GM19438 (cell line): ENCODE measurements at regions not wholly inside any gene's neighbourhood (a gene's known extent, or its start where the extent isn't known, plus 50 kb on each side); places are given as distances from the start of the nearest gene placed in this dataset.
"Not testable (repeated sequence)": the region's sequence is repeated elsewhere in the genome, so short reads cannot be mapped to it uniquely, and the experiment has no call there.

ENCODE experiments used
- ATAC-seq: cut with Tn5 transposase; IDR thresholded peaks from one replicate; pipeline ENCODE4 v1.9.1; 2021; ENCODE audit warnings: low read depth; ENCODE audit not compliant: unreplicated experiment

DNA sequence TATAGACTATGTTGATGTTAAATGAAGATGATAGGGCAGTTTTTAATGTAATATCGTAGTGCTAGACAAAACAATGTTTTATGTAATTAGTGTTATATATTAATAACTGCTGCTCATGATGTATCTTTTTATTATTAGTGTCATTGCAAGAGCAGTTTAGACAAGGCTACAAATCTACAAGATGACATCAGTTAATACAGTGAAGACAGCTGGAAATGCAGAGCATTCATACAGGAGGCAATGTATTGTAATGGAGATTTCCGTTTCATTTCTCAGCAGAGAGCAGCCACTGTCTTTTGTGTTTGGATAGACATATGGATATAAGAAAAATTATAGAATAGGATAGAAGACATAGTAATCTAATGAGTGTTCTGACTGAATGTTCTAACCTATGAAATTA is 178.0 kb downstream of the FOXG1 start:
- ATAC-seq, result no peak

DNA sequence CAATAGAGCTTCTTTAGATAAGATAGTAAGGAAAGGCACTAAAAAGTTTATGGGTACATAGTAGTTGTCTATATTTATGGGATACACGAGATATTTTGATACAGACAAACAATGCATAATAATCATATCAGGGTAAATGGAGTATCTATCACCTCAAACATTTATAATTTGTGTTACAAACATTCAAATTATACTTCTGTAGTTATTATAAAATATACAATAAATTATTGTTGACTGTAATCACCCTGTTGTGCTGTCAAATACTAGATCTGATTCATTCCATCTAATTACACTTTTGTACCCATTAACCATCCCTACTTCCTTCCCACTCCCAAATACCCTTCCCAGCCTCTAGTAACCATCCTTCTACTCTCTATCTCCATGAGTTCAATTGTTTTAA is 179.7 kb downstream of the FOXG1 start:
- no peak for ATAC-seq

DNA sequence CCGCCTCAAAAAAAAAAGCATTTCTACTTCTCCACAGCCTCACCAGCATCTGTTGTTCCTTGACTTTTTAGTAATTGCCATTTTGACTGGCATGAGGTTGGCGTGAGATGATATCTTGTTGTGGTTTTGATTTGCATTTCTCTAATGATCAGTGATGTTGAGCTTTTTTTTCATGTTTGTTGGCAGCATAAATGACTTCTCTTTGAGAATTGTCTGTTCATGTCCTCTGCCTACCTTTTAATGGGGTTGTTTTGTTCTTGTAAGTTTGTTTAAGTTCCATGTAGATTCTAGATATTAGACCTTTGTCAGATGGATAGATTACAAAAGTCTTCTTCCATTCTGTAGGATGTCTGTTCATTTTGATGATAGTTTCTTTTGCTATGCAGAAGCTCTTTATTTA is 182.9 kb downstream of the FOXG1 start:
- ATAC-seq, result no peak

DNA sequence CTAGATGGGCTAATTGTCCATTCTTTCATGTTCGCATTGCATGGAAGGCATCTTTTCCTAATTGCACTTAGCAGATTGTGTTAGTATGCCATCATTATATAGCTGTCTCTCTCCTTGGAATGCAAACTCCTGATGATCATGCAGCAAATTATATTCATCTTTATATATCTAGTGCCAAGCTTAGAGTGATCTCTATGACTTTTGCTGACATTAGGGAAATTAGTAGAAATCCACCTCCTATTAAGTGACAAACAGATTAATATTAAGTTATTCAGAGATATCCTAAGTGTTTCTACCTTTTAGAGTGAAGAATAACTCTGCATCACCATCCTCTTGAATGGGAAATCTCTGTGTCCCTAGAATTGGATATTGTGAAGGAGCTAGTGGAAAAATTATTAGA is 185.6 kb downstream of the FOXG1 start:
- ATAC-seq, result no peak

DNA sequence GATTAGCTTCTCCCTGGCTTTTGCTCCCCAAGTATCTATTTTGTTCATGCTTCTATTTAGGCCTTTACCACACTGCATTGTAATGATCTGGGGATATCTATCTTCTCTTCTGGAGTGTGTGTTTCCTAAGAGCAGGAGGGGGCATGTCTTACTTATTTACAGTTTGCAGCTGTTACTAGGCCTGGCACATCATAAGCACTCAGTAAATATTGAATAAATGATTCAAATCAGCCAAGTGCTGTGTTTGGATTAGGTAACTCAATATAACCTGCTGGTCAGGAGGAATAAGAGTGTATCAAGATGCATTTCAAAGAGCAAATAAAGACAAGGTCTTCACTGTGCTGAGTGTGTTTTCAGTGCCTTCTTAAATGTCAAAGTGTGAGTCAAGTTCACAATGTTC is 186.1 kb downstream of the FOXG1 start:
- ATAC-seq, result no peak

DNA sequence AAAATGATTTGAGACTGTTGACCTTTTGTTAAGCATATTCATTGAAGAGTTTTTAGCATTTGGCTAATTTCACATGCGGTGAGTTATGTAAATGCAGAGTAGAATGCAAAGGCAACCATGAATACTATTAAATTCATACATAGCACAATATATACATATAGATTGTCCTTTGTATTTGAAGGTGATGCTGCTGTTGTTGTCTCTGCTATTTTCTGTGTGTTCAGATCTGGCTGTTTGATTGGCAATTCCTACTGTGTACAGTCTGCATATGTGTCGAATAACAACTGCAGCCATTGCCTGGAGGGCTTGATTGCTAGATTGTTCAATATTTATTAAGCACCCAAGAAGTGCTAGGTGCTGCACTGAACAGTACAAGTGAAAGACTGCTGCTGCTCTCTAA is 187.4 kb downstream of the FOXG1 start:
- no peak for ATAC-seq

DNA sequence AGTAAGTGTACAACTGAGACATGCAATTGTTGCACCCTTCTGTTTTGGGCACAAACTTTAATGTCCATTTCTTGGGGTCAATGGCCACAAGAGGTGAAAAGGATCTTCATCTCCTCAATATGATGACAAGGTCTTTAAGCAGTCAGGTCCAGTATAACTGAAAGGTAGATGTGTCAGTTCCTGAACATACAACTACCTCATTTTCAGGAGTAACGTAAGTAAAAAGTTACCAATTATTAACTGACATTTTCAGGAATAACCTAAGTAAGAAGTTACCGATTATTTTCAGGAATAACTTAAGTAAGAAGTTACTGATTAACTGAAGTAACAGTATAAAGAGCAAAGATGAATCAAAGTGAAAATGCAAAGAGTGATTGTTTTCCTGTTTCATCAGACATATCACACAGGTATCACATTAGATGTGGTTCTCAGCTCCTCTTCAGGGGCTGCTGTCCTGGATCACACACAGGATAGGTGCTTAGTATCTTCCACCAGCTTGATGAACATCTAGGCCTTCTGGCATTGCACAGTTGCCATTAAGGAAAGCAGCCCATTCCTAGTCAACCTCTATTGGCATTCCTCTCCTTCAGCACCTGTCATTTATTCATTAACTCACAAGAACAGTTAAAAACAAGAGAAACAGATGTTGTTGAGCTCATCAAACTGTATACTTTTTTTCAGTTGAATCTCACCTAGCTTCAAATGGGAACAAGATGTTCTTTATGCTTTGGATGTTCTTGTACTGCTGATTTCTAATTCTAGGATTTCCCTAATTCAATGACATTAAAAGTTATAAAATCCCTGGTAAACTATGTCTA is 200.0 kb downstream of the FOXG1 start:
- ATAC-seq, result peak; percentile 81

DNA sequence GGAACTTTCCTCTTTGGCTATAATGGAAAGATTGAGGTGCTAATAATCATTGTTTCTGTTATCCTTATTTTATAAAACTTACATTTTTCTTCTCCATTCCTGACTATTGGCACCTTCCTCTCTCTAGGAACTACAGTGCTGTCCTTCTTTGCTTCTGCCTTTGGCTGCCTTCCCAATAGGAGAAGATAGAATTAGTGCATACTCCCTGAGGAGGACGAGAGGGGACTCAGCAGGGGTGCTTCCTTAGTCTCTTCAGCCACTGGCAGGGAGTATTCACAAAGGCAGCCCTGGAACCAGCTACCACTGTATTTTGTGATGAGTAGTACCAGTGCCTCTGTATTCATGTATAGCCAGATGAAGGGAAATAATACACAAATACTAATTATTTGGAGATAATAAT is 208.5 kb downstream of the FOXG1 start:
- no peak for ATAC-seq

DNA sequence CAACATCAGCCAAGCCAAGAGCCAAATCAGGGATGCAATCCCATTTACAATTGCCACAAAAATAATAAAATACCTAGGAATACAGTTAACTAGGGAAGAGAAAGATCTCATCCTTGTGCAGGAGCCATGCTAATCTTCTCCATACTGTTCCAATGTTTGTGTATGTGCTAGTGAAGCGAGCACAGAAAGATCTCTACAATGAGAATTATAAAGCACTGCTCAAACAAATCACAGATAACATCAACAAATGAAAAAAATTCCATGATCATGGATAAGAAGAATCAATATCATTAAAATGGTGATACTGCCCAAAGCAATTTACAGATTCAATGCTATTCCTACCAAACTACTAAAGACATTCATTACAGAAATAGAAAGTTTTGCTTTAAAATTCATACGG is 215.6 kb downstream of the FOXG1 start:
- ATAC-seq, result no peak

DNA sequence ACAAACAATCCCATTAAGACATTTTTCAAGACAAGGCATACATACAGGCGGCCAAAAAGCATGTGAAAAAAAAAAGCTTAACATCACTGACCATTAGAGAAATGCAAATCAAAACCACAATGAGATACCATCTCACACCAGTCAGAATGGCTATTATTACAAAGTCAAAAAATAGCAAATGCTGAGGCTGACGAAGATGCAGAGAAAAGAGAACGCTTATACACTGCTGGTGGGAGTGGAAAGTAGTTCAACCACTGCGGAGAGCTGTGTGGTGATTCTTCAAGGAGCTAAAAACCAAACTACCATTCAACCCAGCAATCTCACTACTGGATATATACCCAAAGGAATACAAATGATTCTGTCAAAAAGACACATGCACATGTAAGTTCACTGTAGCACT is 216.7 kb downstream of the FOXG1 start:
- ATAC-seq, result no peak

DNA sequence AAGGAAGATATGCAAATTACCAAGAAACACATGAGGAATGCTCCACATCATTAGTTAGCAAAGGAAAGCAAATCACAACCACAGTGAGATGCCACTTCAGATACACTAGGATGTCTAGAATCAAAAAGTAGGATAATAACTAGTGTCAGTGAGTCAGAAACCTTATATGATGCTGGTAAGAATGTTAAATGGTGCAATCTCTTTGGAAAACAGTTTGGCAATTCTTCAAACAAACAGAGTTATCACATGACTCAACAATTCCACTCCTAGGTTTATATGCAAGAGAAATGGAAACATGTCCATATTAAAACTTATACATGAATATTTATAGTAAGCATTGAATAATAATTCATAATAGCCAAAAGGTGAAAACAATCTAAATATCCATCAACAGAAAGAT is 220.9 kb downstream of the FOXG1 start:
- no peak for ATAC-seq

DNA sequence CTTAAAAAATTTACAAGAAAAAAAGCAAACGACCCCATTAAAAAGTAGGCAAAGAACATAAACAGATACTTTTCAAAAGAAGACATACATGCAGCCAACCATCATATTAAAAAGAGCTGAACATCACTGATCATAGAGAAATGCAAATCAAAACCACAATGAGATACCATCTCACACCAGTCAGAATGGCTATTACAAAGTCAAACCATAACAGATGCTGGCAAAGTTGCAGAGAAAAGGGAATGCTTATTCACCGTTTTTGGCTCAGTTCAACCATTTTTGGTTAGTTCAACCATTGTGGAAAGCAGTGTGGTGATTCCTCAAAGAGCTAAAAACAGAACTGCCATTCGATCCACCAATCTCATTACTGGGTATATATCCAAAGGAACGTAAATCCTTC is 230.6 kb downstream of the FOXG1 start:
- not testable (repeated sequence) for ATAC-seq

DNA sequence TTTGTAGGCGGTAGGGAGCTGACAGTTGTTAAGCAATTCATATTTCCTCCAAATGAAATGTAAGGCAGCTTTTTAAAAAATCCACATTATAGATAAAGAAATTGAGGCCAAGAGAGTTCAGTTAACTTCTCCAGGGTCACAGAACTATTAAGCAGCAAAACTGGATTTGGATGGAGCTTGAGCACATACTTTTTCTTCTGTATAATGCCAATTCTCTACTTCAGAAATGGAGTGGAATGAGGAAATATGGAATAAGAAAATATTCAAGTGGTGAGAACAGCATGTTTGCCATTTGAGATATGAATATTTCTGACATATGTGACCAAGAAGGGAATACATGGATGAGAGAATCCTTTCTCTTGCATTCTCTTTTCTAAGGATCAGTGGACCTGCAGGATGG is 233.1 kb downstream of the FOXG1 start:
- ATAC-seq, result no peak

DNA sequence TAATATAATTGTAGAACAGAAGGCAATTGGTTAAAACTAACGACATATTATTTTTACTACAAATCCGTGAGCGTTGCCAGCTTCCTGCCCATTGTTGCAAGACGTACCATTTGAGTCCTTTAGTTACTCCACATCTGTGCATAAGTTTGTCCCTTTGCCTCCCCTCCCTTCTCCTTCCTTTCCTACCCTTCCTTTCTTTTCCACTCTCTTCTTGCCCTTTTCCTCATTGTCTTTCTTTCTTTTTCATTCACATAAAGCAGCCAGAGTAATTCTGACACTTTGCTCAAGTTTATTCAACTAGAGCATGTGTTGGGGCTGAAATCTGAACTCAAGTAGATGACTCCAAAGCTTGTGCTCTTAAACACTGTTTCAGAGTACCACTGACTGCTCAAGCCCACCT is 239.1 kb downstream of the FOXG1 start:
- ATAC-seq, result no peak

DNA sequence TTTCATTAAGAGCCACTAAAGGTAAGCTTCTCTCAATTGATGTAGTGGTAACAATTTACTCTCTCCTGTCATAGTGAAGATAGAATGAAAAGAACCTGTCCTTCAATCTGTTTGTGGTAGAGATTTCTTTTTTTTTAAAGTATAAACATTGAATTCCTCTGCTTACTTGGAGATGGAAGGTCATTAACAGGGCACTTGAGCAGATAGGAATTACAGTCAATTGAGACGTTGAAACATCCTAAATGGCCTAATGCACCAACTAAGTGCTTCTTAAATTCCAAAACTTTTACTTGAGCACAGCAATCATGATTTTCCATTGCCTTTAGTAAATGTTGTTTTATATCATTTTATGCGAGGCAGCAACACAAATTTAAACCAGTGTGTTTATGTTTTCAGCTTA is 241.4 kb downstream of the FOXG1 start:
- ATAC-seq, result no peak

DNA sequence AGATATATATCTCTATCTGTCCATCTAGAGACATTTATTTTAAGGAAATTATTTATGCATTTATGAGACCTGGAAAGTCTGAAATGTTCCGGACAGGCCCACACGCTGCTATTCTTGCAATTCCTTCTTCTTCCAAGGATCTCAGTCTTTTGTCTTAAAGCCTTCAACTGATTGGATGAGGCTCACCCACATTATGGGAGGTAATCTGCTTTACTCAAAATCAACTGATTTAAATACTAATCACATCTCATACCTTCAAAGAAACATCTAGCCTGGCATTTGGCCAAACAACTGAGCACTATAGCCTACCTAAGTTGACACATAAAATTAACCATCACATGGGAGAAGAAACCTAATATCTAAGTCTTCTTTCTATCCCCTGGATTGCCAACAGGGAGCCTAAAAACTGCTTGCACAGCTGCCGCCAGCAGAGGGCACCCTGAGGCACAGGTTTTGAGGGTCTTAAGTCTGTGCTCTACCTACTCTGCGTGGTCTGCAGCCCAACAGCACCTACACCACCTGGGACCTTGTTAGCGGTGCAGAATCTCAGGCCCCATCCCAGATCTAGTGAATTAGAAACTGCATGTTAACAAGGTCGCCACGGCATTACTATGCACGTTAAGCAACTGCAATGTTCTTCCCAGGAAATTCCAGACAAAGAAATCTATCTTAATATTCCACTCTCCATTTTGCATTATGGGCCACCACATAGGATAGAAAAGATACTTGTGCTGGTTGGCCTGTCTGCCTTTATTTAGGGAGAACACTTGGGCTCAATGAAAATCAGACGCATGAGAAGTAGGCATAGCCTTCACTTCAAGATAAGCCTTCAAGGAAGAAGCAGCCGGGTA is 249.7 kb downstream of the FOXG1 start:
- no peak for ATAC-seq

DNA sequence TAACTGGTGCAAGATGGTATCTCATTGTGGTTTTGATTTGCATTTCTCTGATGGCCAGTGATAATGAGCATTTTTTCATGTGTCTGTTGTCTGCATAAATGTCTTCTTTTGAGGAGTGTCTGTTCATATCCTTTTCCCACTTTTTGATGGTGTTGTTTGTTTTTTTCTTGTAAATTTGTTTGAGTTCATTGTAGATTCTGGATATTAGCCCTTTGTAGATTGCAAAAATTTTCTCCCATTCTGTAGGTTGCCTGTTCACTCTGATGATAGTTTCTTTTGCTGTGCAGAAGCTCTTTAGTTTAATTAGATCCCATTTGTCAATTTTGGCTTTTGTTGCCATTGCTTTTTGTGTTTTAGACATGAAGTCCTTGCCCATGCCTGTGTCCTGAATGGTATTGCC is 256.9 kb downstream of the FOXG1 start:
- ATAC-seq, result not testable (repeated sequence)

DNA sequence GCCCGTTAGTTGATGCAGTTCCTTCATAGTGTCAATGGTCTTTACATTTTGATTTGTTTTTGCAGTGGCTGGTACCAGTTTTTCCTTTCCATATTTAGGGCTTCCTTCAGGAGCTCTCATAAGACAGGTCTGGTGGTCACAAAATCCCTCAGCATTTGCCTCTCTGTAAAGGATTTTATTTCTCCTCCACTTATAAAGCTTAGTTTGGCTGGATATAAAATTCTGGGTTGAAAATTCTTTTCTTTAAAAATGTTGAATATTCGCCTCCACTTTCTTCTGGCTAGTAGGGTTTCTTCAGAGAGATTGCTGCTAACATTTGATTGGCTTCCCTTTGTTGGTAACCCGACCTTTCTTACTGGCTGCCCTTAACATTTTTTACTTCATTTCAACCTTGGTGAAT is 260.9 kb downstream of the FOXG1 start:
- not testable (repeated sequence) for ATAC-seq

DNA sequence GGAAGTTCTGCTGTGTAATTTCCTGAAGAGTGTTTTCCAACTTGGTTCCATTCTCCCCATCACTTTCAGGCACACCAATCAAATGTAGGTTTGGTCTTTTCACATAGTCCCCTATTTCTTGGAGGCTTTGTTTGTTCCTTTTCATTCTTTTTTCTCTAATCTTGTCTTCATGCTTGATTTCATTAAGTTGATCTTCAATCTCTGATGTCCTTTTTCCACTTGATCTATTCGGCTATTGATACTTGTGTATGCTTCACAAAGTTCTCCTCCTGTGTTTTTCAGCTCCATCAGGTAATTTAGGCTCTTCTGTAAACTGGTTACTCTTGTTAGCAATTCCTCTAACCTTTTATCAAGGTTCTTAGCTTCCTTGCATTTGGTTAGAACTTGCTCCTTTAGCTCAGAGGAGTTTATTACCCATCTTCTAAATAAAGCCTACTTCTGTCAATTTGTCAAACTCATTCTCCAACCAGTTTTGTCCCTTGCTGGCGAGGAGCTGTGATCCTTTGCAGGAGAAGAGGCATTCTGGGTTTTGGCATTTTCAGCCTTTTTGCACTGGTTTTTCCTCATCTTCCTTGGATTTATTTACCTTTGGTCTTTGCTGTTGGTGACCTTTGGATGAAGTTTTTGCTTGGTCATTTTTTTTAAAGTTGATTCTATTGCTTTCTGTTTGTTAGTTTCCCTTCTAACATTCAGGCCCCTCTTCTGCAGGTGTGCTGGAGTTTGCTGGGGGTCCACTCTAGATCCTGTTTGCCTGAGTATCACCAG is 261.5 kb downstream of the FOXG1 start:
- ATAC-seq, result not testable (repeated sequence)

DNA sequence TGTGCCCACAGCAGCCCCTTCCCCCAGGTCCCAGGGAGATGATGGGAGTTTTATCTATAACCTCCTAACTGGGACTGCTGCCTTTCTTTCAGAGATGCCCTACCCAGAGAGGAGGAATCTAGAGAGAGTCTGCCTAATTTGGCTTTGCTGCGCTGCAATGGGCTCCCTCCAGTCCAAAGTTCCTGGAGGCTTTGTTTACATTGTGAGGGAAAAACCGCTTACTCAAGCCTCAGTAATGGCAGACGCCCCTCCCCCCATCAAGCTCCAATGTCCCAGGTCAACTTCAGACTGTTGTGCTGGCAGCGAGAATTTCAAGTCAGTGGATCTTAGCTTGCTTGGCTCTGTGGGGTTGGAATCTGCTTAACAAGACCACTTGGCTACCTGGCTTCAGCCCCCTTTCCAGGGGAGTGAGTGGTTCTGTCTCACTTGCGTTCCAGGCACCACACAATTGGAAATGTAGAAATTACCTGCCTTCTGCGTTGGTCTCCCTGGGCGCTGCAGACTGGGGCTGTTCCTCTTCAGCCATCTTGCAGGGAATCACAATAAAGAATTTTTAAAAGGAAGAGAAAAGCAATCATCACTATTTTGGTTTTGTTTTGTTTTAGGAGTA is 262.5 kb downstream of the FOXG1 start:
- ATAC-seq, result no peak

DNA sequence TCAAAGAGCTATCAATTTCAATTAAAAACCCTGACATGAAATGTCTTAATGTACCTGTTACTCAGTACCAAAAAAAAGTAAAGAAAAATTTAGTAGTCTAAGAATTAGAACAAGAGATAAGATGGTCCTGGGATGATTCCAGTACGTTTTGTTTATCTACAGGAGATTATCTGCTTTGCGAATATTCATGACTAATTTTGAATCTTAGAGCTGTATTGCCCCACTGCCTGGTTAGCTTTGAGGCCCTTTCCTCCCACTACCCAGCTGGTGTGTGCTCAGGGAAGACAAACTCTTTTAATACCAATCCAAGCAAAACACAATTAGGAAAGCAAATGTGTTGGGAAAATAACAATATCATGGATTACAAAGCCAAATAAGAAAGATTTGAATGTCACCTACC is 263.5 kb downstream of the FOXG1 start:
- ATAC-seq, result no peak
